HG02759 (cell line): ENCODE measurements at regions not wholly inside any gene's neighbourhood (a gene's known extent, or its start where the extent isn't known, plus 50 kb on each side); places are given as distances from the start of the nearest gene placed in this dataset.

Experiments
- ATAC-seq: cut with Tn5 transposase; IDR thresholded peaks from one replicate; pipeline ENCODE4 v1.9.1; 2021; ENCODE audit warnings: mild to moderate bottlenecking, moderate library complexity; ENCODE audit not compliant: unreplicated experiment

- ATAC-seq, result no peak
These were observed 834.0 kb upstream of the PCDH9 start for GRCh38 chr13:68064001-68064770.

- ATAC-seq, result no peak
These were observed 833.0 kb upstream of the PCDH9 start for GRCh38 chr13:68063181-68063580.

GRCh38 chr13:68057836-68058235, 827.7 kb upstream of the PCDH9 start:
- no peak for ATAC-seq

- no peak for ATAC-seq
These were observed 826.9 kb upstream of the PCDH9 start for GRCh38 chr13:68056816-68057710.

GRCh38 chr13:68051910-68052309, 821.8 kb upstream of the PCDH9 start:
- ATAC-seq, result no peak

- ATAC-seq, result no peak
These were observed 820.6 kb upstream of the PCDH9 start for GRCh38 chr13:68050761-68051160.

GRCh38 chr13:68048802-68049359, 818.7 kb upstream of the PCDH9 start:
- no peak for ATAC-seq

- no peak for ATAC-seq
These were observed 817.8 kb upstream of the PCDH9 start for GRCh38 chr13:68047889-68048288.

- no peak for ATAC-seq
These were observed 816.8 kb upstream of the PCDH9 start for GRCh38 chr13:68046903-68047302.

GRCh38 chr13:68030152-68030809, 800.1 kb upstream of the PCDH9 start:
- peak; percentile 80 for ATAC-seq

GRCh38 chr13:68028701-68029100, 798.6 kb upstream of the PCDH9 start:
- no peak for ATAC-seq

- ATAC-seq, result no peak
These were observed 797.2 kb upstream of the PCDH9 start for GRCh38 chr13:68027306-68027705.

- no peak for ATAC-seq
These were observed 795.9 kb upstream of the PCDH9 start for GRCh38 chr13:68026077-68026476.

- ATAC-seq, result no peak
These were observed 795.5 kb upstream of the PCDH9 start for GRCh38 chr13:68025604-68026003.

- no peak for ATAC-seq
These were observed 793.9 kb upstream of the PCDH9 start for GRCh38 chr13:68023838-68024581.

- ATAC-seq, result no peak
These were observed 789.8 kb upstream of the PCDH9 start for GRCh38 chr13:68019901-68020300.

GRCh38 chr13:68009546-68009945, 779.4 kb upstream of the PCDH9 start:
- no peak for ATAC-seq

- no peak for ATAC-seq
These were observed 777.4 kb upstream of the PCDH9 start for GRCh38 chr13:68007576-68007975.

- ATAC-seq, result no peak
These were observed 766.0 kb upstream of the PCDH9 start for GRCh38 chr13:67996101-67996500.

- no peak for ATAC-seq
These were observed 760.7 kb upstream of the PCDH9 start for GRCh38 chr13:67990868-67991267.

- ATAC-seq, result no peak
These were observed 756.1 kb upstream of the PCDH9 start for GRCh38 chr13:67986234-67986633.
